IMR-90 (cell line): ENCODE measurements at regions not wholly inside any gene's neighbourhood (a gene's known extent, or its start where the extent isn't known, plus 50 kb on each side); places are given as distances from the start of the nearest gene placed in this dataset.
A peak's percentile ranks its signal among the peaks of the same experiment; 100 is the strongest.

Experiments
- ATAC-seq: fragments of 200-7000 bp; cut with Tn5 transposase; 2 replicates; pipeline ENCODE4 v1.9.1; 2020; ENCODE audit warnings: low read depth, mild to moderate bottlenecking, moderate library complexity
- BruUV-seq: library from RNA; stranded (reverse); fragments of 400-500 nt; replicated peaks from 2 replicates; lab custom pipeline; 2021; lab: Mats Ljungman, UMichigan
- CTCF ChIA-PET: fragments of 300-600 bp; formaldehyde crosslinking; extraction: SDS; loops from one replicate; lab custom pipeline; 2021; ENCODE audit warnings: antibody characterized with exemption; lab: Yijun Ruan, JAX
- POLR2A ChIA-PET: fragments of 300-600 bp; sonication (Branson Sonifier 250); formaldehyde crosslinking; loops from one replicate; lab custom pipeline; 2022; ENCODE audit warnings: antibody characterized with exemption; ENCODE audit not compliant: unreplicated experiment; lab: Charles Lee
- DNase-seq: peaks from one replicate; pipeline ENCODE4 v3.0.0; 2013
- H2AFZ ChIP-seq: replicated peaks from 2 replicates; pipeline ENCODE3; 2013; ENCODE audit warnings: low read length, mild to moderate bottlenecking; ENCODE audit not compliant: poor library complexity
- H2AK5ac ChIP-seq: 2 replicates; pipeline ENCODE4 v1.6.1; 2013; ENCODE audit warnings: low read depth, low read length, inconsistent platforms
- H2AK9ac ChIP-seq: replicated peaks from 2 replicates; pipeline ENCODE3; 2013; ENCODE audit warnings: mild to moderate bottlenecking, low read depth, low read length, moderate library complexity; ENCODE audit not compliant: poor library complexity
- H2BK120ac ChIP-seq: 2 replicates; pipeline ENCODE4 v1.6.1; 2013; ENCODE audit warnings: low read depth, low read length, inconsistent platforms
- H2BK15ac ChIP-seq: 3 replicates; pipeline ENCODE4 v1.6.1; 2013; ENCODE audit warnings: low read depth, low read length, inconsistent platforms
- H2BK20ac ChIP-seq: 2 replicates; pipeline ENCODE4 v1.6.1; 2013; ENCODE audit warnings: low read depth, mild to moderate bottlenecking, inconsistent platforms, low read length, moderate library complexity
- H2BK5ac ChIP-seq: 2 replicates; pipeline ENCODE4 v1.6.1; 2013; ENCODE audit warnings: mild to moderate bottlenecking, low read depth, low read length, inconsistent platforms; ENCODE audit not compliant: poor library complexity, severe bottlenecking
- H3K14ac ChIP-seq: replicated peaks from 2 replicates; pipeline ENCODE4 v1.6.1; 2013; ENCODE audit warnings: low read depth, low read length, inconsistent platforms
- H3K18ac ChIP-seq: 2 replicates; pipeline ENCODE4 v1.6.1; 2013; ENCODE audit warnings: low read depth, low read length, control low read depth
- H3K23ac ChIP-seq: 2 replicates; pipeline ENCODE4 v1.6.1; 2013; ENCODE audit warnings: low read depth, low read length, inconsistent platforms
- H3K27ac ChIP-seq: 2 replicates; pipeline ENCODE4 v1.5.1; 2013; ENCODE audit warnings: mild to moderate bottlenecking, control low read depth, low read length; ENCODE audit not compliant: insufficient read depth
- H3K27me3 ChIP-seq: 2 replicates; pipeline ENCODE4 v1.6.1; 2013; ENCODE audit warnings: low read length; ENCODE audit not compliant: control insufficient read depth, insufficient read depth
- H3K36me3 ChIP-seq: 2 replicates; pipeline ENCODE4 v1.6.1; 2013; ENCODE audit warnings: low read length, mixed read lengths; ENCODE audit not compliant: control insufficient read depth, insufficient read depth
- H3K4ac ChIP-seq: 2 replicates; pipeline ENCODE4 v1.6.1; 2013; ENCODE audit warnings: low read depth, low read length, inconsistent platforms
- H3K4me1 ChIP-seq: 2 replicates; pipeline ENCODE4 v1.6.1; 2013; ENCODE audit warnings: low read length, mixed read lengths; ENCODE audit not compliant: control insufficient read depth, insufficient read depth
- H3K4me2 ChIP-seq: 2 replicates; pipeline ENCODE4 v1.6.1; 2013; ENCODE audit warnings: low read depth, mild to moderate bottlenecking, control low read depth, low read length, moderate library complexity
- H3K4me3 ChIP-seq: 2 replicates; pipeline ENCODE4 v1.5.1; 2013; ENCODE audit warnings: low read depth, mild to moderate bottlenecking, control low read depth, low read length, moderate library complexity; ENCODE audit not compliant: insufficient read depth
- H3K56ac ChIP-seq: 2 replicates; pipeline ENCODE4 v1.6.1; 2013; ENCODE audit warnings: low read length, inconsistent platforms; ENCODE audit not compliant: insufficient read depth; ENCODE audit errors: extremely low read depth
- H3K79me1 ChIP-seq, 2 experiments: 2 replicates each; pipeline ENCODE4 v1.6.1; 2013; ENCODE audit warnings: low read length in 2 of 2, inconsistent platforms in 1 of 2, low read depth in 1 of 2
- H3K9ac ChIP-seq: 2 replicates; pipeline ENCODE4 v1.6.1; 2013; ENCODE audit warnings: low read depth, low read length, control low read depth
- H3K9me1 ChIP-seq: 2 replicates; pipeline ENCODE4 v1.6.1; 2013; ENCODE audit warnings: low read length, inconsistent platforms; ENCODE audit not compliant: insufficient read depth
- H3K9me3 ChIP-seq: 2 replicates; pipeline ENCODE4 v1.6.1; 2013; ENCODE audit warnings: low read length; ENCODE audit not compliant: control insufficient read depth, insufficient read depth
- H4K20me1 ChIP-seq: 2 replicates; pipeline ENCODE4 v1.6.1; 2013; ENCODE audit warnings: low read length, inconsistent platforms; ENCODE audit not compliant: insufficient read depth
- H4K5ac ChIP-seq: 2 replicates; pipeline ENCODE4 v1.6.1; 2013; ENCODE audit warnings: mild to moderate bottlenecking, low read depth, low read length, control low read depth
- H4K8ac ChIP-seq, 2 experiments: 2 replicates each; pipeline ENCODE4 v1.6.1; 2013; ENCODE audit warnings: low read depth in 2 of 2, low read length in 2 of 2, control low read depth in 1 of 2, inconsistent platforms in 1 of 2
- H4K91ac ChIP-seq: 2 replicates; pipeline ENCODE4 v1.6.1; 2013; ENCODE audit warnings: low read depth, low read length, inconsistent platforms; ENCODE audit not compliant: insufficient read depth
- CEBPB ChIP-seq: IDR thresholded peaks from 2 replicates; pipeline ENCODE4 v1.6.1; 2012; ENCODE audit warnings: low read depth, low read length, improper control_type of control experiment
- CHD1 ChIP-seq: IDR thresholded peaks from 2 replicates; pipeline ENCODE4 v1.6.1; 2012; ENCODE audit warnings: low read depth, low read length, improper control_type of control experiment
- MAFK ChIP-seq: IDR thresholded peaks from 2 replicates; pipeline ENCODE4 v1.6.1; 2012; ENCODE audit warnings: low read depth, low read length, improper control_type of control experiment
- MAZ ChIP-seq: IDR thresholded peaks from 2 replicates; pipeline ENCODE4 v1.6.1; 2012; ENCODE audit warnings: low read depth, mild to moderate bottlenecking, low read length, improper control_type of control experiment, moderate library complexity, borderline replicate concordance
- POLR2A ChIP-seq: IDR thresholded peaks from 2 replicates; pipeline ENCODE4 v1.6.1; 2012; ENCODE audit warnings: mild to moderate bottlenecking, low read depth, low read length
- RAD21 ChIP-seq: IDR thresholded peaks from 2 replicates; pipeline ENCODE4 v1.6.1; 2012; ENCODE audit warnings: low read length, improper control_type of control experiment
- WGBS, 2 experiments: methylation state at CpG; one replicate each; pipeline versions ENCODE4 v1.1.5 to v1.1.7; 2013; ENCODE audit warnings: missing lambda C conversion rate in 2 of 2; ENCODE audit not compliant: insufficient read length in 1 of 2; ENCODE audit errors: extremely low coverage in 2 of 2; 5-methylcytosine and 5-hydroxymethylcytosine counted together
- dilution Hi-C: fragments of 300-500 bp; cut with HindIII; formaldehyde crosslinking; loops from one replicate; pipeline ENCODE4 v1.14.3; 2018; ENCODE audit warnings: low sequenced_read_pairs; ENCODE audit not compliant: unreplicated experiment
- in situ Hi-C: fragments of 300-500 bp; cut with MboI; formaldehyde crosslinking; loops from 3 replicates; pipeline ENCODE4 v1.14.3; 2019; ENCODE audit warnings: low sequenced_read_pairs, inconsistent platforms, mixed read lengths
- intact Hi-C: fragments of 100-400 bp; cut with micrococcal nuclease; formaldehyde crosslinking; loops from 2 replicates; pipeline ENCODE4 v1.10.0; 2022
- TF ChIP-seq, protein P1 (sequence below): conservative IDR thresholded peaks from 2 replicates; pipeline ENCODE4 v1.5.1; 2012; ENCODE audit warnings: mild to moderate bottlenecking, low read depth, low read length, improper control_type of control experiment
- TF ChIP-seq, protein P2 (sequence below): fragments of 150-350 bp; IDR thresholded peaks from 2 replicates; pipeline ENCODE4 v1.6.1; 2016; ENCODE audit warnings: low read depth, mild to moderate bottlenecking, low read length, moderate library complexity, borderline replicate concordance

DNA sequence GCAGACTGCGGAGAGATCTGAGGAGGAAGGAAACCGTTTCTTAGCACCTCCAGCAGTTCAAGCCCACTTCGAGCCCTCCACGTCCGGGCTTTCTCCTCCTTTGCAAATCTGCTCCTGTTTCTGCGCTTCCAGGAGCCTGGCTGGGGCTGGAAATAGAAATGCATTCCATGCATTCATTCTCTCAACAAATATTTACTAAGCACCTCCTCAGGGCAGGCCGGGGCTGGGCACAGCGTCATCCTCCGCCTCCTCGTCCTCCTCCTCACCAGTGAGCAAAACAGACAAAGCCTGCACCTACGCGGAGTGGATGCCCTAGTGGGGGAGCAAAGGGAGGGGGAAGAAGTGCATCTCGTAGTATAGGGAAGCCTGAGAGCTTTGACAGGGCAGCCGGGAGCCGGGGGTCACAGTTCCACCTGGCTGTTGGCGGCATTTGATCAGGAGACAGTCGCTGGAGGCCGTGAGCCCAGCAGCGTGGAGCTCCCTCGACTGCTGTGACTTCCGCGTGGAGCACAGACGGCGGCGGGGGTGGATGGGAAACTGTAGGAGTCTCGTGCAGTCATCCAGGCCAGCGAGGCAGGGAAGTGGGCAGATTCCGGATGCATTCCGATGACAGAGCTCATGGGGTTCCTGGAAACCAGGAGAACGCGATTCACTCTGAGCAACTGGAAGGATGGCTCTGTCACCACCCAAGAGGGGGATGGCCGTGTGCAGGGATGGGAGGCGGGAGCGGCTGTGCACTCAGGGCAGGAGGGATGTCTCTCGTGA lies 93.5 kb downstream of the SIK1 start (continued):
- TF ChIP-seq, protein P1, sequence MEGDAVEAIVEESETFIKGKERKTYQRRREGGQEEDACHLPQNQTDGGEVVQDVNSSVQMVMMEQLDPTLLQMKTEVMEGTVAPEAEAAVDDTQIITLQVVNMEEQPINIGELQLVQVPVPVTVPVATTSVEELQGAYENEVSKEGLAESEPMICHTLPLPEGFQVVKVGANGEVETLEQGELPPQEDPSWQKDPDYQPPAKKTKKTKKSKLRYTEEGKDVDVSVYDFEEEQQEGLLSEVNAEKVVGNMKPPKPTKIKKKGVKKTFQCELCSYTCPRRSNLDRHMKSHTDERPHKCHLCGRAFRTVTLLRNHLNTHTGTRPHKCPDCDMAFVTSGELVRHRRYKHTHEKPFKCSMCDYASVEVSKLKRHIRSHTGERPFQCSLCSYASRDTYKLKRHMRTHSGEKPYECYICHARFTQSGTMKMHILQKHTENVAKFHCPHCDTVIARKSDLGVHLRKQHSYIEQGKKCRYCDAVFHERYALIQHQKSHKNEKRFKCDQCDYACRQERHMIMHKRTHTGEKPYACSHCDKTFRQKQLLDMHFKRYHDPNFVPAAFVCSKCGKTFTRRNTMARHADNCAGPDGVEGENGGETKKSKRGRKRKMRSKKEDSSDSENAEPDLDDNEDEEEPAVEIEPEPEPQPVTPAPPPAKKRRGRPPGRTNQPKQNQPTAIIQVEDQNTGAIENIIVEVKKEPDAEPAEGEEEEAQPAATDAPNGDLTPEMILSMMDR = no peak

DNA sequence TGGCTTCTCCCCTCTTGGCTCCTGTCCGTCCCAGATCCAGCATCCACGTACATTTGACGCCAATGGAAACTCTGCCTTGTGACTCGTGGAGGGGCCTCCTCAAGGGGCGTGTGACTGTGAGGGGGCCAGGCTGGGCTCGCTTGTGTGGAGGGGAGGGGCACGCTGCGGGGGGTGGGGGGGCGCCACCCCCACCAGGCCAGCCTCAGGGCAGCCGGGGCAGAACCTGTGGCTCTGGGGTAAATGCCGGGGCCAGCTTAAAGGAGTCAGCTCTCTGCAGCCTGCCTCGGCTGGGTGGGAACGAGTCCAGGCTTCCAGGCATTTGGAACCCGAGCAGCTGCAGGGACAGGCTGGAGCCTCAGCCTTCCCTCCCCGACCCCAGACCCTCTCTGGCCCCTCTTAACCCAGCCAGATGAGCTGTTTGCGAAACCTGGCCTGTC lies 94.1 kb downstream of the SIK1 start:
- Histone ChIP-seq H3K9ac (peak overlapping the region; percentile 78), H3K4me1 (peaks cover 23% of the 10 kb centered on the region), H2BK15ac (peak overlapping the region; percentile 98; the same call in 2 of the 3 replicates), H3K4me3 (peak overlapping the region; percentile 18; the same call in 1 of the 2 replicates), H3K4ac (peak overlapping the region; percentile 98), H3K9me1 (peaks cover 22% of the 10 kb centered on the region), H2BK120ac (peak overlapping the region; percentile 100), H3K36me3 (no peaks in the 10 kb centered on the region), H2BK20ac (peak overlapping the region; percentile 97), H4K5ac (peak overlapping the region; percentile 87), H2AFZ (peak overlapping the region; percentile 92), H3K27me3 (no peaks in the 10 kb centered on the region), H3K9me3 (no peaks in the 10 kb centered on the region), H3K18ac (peak overlapping the region; percentile 94), H2AK5ac (peak overlapping the region; percentile 96), H3K23ac (peak overlapping the region; percentile 99), H3K56ac (peak overlapping the region; percentile 98), H4K8ac (peak overlapping the region; percentile 61 to 97), H3K4me2 (peak overlapping the region; percentile 80), H2BK5ac (peak overlapping the region; percentile 94), H3K27ac (peak overlapping the region; percentile 96), H2AK9ac (peak overlapping the region; percentile 91), H3K79me1 (peaks cover 0 to 13% of the 10 kb centered on the region in 2 experiments; a peak in 2 of 4 replicates), H4K91ac (peak overlapping the region; percentile 99), H3K14ac (peak overlapping the region; percentile 92), H4K20me1 (no peaks in the 10 kb centered on the region)
- DNase-seq (peak; percentile 51), ATAC-seq (peak; percentile 24)
- ChIA-PET POLR2A (no interaction called here), CTCF (no interaction called here)
- TF ChIP-seq RAD21 (no peak), MAZ (peak; percentile 27; the same call in 1 of the 2 replicates), MAFK (no peak), CHD1 (0 out of 2 replicates have a peak, but pooled peaks have one; percentile 53), CEBPB (no peak), POLR2A (peak; percentile 46; the same call in 1 of the 2 replicates)
- TF ChIP-seq, protein P2, sequence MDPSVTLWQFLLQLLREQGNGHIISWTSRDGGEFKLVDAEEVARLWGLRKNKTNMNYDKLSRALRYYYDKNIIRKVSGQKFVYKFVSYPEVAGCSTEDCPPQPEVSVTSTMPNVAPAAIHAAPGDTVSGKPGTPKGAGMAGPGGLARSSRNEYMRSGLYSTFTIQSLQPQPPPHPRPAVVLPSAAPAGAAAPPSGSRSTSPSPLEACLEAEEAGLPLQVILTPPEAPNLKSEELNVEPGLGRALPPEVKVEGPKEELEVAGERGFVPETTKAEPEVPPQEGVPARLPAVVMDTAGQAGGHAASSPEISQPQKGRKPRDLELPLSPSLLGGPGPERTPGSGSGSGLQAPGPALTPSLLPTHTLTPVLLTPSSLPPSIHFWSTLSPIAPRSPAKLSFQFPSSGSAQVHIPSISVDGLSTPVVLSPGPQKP = no peak
- dilution Hi-C loops = no loop called here
- intact Hi-C loops = loop anchor here (1.0 kb wide), 1 partner anchor 29 kb away; no protein-coding TSS in a partner anchor
- in situ Hi-C loops = no loop called here
- WGBS, 2 experiments = 19% methylated on average over 4 of the region's 16 CpGs; no CpG with 5 or more reads in 1 of the 2 experiments
- BruUV-seq = no TSS peak
